ENCODE measurements at regions not wholly inside any gene's neighbourhood (a gene's known extent, or its start where the extent isn't known, plus 50 kb on each side); places are given as distances from the start of the nearest gene placed in this dataset.
"Not testable (repeated sequence)": the region's sequence is repeated elsewhere in the genome, so short reads cannot be mapped to it uniquely, and the experiment has no call there.

- TF ChIP-seq POLR2A, CTCF, POLR2AphosphoS5 (IDR thresholded peaks at IDR 0.05): not testable (repeated sequence)
Measured at GRCh38 chr4:137942015-137942515, 300.1 kb downstream of the SLC7A11 start.
